DND-41 (cell line): ENCODE measurements at regions not wholly inside any gene's neighbourhood (a gene's known extent, or its start where the extent isn't known, plus 50 kb on each side); places are given as distances from the start of the nearest gene placed in this dataset.

ENCODE experiments used
- CTCF ChIP-seq: IDR thresholded peaks from 2 replicates; pipeline ENCODE4 v1.5.1; 2012; ENCODE audit warnings: borderline replicate concordance, low read length, moderate library complexity, mild to moderate bottlenecking; ENCODE audit not compliant: poor library complexity, severe bottlenecking; ENCODE audit errors: extremely low read depth
- EZH2 ChIP-seq: IDR thresholded peaks from 3 replicates; pipeline ENCODE4 v1.6.1; 2012; ENCODE audit warnings: borderline replicate concordance, low read depth, mild to moderate bottlenecking, moderate library complexity, low read length, inconsistent platforms; ENCODE audit not compliant: severe bottlenecking

DNA sequence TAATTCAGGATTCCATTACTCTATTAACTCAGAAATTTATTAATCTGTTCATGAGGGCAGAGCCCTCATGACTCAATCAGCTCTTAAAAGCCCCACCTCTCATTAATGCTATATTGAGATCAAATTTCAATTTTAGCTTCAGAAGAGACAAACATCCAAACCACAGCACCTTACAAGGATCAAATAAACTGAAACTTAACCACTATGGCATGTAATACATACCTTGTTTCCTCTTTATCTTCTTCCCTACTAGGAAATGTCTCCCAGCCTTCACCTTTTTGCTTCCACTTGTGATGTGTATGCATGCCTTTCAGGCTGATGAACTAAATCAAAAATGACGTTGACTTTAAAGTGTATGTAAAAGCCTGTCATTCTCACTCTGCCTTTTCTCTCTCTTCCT is 2121.3 kb downstream of the NCAM2 start:
- TF ChIP-seq CTCF (no peak), EZH2 (no peak)
